GM19455 (cell line): ENCODE measurements at regions not wholly inside any gene's neighbourhood (a gene's known extent, or its start where the extent isn't known, plus 50 kb on each side); places are given as distances from the start of the nearest gene placed in this dataset.

ENCODE experiments used
- ATAC-seq: cut with Tn5 transposase; IDR thresholded peaks from one replicate; pipeline ENCODE4 v1.9.1; 2021; ENCODE audit not compliant: unreplicated experiment

DNA sequence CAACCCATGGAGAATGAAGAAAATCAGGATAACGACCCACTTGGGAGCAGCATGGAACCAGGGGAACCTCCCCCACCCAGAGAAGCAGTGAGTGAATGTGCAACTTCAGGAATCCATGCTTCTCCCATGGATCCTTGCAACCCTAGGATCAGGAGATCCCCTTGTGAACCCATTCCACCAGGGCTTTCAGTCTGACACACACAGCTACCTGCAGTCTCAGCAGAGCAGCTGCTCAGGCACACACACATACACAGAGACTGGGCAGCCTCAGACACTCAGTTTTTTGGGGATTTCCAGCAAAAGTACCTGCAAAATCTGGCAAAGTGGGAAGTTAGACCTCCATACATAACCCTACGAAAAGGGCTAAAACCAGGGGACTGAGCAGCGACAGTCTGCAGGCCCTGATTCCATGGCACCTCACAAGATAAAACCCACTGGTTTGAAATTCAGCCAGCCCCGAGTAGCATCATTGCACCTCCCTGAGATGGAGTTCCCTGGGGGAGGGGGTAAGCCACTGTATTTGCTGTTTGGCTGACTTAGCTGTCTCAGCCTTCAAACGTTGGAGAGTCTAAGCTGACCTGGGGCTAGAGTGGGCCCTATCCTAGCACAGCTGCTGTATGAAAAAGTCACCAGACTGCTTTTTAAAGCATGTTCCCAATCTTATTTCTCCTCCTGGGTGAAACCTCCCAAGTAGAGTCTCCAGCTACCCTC, 737.5 kb upstream of the NDST4 start:
- no peak for ATAC-seq

- ATAC-seq: no peak
Observed at GRCh38 chr4:115844180-115844579, 730.8 kb upstream of the NDST4 start.

- no peak for ATAC-seq
Observed at GRCh38 chr4:115841871-115842270, 728.5 kb upstream of the NDST4 start.

DNA sequence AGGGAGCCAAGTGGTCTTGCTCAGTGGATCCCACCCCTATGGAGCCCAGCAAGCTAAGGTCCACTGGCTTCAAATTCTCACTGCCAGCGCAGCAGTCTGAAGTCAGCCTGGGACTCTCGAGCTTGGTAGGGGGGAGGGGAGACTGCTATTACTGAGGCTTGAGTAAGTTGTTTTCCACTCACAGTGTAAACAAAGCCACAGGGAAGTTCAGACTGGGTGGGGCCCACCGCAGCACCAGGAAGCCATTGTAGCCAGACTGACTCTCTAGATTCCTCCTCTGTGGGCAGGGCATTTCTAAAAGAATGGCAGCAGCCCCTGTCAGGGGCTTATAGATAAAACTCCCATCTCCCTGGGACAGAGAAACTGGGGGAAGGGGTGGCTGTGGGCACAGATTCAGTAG, 721.0 kb upstream of the NDST4 start:
- ATAC-seq: no peak

GRCh38 chr4:115824630-115825029, 711.2 kb upstream of the NDST4 start:
- no peak for ATAC-seq

DNA sequence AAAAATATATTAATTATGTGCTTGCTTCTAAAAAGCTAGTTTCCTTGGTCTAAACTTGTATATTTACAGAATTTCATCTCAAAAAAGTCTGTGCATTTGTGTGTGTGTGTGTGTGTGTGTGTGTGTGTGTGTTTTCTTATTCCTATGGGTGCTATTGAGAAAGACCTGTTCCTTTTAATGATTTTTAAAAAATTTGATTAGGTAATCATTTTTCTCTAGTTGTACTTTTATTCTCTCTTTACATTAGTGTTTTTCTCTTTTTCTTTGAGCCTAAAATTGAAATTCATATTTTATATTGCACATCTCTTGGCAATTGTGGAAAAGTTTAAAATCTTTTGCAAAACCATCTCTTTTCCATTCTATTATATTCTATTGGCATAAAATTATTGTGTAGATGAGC, 690.4 kb upstream of the NDST4 start:
- no peak for ATAC-seq

DNA sequence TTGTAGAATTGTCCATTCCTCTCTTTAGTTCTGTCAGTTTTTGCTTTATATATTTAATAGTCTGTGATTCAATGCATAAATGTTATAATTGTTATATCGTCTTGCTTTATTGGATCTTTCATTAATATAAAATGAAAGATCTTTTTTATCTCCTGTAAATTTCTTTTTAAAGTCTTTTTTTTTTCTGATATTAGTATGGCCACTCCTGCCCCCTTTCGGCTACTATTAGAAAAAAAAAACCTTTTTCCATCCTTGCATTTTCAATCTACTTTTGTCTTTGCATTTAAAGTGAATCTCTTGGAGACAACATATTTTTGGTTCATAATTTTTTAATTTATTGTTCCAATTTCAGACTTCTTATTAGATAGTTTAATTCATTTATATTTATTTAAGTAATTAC, 677.4 kb upstream of the NDST4 start:
- ATAC-seq: no peak

DNA sequence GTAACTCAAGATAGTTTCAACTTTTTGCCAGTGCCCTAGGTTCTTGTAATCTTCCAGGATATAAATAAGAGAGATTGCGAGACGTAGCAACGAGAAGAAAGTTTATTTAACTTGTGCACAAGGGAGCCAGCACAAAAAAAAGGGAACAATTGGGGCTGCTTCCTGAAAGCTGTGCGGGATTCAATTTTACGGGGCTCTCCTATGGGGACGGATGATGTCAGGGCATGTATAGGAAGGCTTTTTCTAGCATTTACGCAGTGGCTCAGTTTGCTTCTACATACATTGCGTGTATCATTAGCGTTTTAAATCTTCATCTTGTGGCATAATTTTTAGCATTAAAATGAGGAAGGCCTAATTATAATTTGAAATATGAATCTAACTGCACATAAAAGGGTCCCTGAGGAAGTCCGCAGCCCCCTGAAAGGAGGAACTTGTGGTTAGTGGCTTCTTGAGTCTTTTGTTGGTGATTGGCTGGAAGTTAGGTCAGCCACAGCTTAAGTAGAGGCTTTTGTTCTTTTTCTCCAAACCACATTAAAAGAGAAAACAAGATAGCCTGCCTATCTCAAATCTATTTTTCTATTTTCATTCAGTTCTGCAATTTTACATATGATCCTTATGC, 668.2 kb upstream of the NDST4 start:
- ATAC-seq: no peak

GRCh38 chr4:115780835-115781234, 667.4 kb upstream of the NDST4 start:
- ATAC-seq: no peak

DNA sequence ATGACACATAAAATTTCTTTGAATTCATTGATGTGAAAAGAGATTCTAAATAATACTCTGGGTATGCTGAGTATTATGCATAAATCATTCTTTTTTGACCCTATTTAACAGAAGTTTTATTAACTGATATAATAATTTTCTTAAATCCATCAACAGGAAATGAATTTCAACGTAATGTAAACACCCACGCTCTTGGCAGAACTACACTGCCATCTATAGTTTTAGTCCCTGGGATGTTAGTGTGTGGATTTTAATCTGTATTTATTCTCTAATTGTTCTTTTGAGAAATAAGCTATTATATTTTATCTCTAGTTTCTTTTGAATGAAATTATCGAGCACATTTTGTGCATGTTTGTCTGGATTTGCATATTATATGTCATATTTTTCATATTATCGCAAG, 666.8 kb upstream of the NDST4 start:
- ATAC-seq: no peak

GRCh38 chr4:115770046-115770543, 656.7 kb upstream of the NDST4 start:
- ATAC-seq: no peak

DNA sequence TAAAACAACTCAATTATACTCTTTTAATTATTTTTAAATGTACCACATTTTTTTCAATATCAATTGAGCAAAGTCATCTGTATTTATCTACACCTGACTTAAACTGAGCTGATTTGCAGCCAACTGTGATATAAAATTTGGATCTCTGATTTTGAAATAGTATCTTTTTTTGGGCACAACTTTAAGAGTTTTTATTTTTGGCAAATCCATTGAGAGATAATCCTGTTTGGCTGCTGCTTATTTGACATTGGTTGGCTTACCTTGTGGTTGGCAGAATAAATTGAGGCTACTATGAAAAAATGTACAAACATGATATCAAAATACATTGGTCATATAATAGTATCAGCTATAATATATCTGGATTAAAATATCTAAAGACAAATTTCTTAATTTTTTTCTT, 656.0 kb upstream of the NDST4 start:
- ATAC-seq: no peak

DNA sequence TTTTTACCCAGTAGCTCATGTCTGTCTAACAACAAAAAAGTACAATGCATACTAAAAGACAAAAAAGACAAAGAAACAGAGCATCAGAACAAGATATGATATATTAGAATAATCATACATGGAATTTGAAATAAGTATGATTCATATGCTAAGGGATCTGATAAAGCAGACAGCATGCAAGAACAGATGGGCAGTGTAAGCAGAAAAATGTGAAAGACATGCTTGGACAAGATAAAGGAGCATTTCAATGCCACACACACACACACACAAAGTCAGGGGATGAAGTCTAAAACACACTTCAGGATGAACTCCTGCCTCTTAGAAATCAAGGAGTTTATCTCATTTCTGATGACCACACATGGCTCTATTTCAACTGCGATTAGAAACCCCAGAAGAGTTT, 649.6 kb upstream of the NDST4 start:
- no peak for ATAC-seq

- no peak for ATAC-seq
Observed at GRCh38 chr4:115759231-115759630, 645.8 kb upstream of the NDST4 start.

- no peak for ATAC-seq
Observed at GRCh38 chr4:115749404-115749803, 636.0 kb upstream of the NDST4 start.

- ATAC-seq: no peak
Observed at GRCh38 chr4:115740806-115741205, 627.4 kb upstream of the NDST4 start.

DNA sequence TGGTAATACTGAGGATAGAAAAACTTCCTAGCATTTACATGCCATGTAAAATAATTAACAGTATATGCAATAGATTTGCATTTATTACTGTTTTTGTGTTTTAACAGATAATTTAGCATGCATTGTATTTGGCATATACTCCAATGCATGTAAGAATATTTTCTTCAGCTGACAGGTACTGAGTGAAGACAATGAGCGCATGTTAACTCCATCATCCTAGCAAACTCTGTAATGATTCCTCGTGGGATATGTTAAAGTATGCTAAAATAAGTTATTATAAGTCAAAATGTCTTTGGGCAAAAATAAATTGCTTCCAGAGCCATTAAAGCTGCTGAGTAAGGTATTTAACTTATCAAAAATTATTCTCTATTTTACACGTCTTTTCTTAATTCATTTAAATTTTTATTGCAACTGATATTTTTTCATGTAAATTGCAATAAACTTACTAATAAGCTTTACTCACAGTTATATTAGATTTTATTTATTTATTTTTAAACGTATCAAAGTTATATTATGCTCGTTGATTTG, 616.4 kb upstream of the NDST4 start:
- ATAC-seq: no peak

DNA sequence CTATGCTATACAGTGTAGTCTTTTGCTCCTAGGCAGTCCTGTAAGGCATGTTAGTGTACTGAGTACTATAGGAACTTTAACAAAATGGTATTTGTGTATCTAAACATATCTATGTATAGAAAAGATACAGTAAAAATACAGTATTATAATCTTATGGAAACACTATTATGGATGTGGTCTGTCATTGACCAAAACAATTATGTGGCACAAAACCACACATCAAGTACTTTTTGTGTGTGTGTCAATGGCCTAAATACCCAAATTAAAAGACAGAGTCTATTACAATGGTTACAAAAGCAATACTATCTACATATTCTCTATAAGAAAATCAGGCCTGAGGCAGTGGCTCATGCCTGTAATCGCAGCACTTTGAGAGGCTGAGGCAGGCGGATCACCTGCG, 610.2 kb upstream of the NDST4 start:
- ATAC-seq: no peak

DNA sequence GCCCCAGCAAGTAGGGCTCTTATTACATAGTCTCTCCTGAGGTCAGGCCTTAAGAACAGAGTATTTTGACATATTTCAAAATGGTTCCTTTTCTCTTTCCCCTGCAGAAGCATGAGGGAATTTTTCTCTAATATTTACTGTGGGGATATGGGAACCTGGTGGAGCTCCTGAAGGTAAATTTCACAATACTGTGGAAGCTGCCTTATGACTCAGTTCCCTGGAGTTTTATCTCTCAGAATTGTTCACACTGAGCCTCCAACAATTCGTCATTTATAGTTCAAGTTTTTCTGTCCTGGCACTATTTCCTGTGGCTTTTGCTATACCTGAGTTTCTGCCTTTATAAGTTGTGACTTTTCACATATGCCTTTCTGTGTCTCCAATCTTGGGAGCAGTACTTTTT, 607.2 kb upstream of the NDST4 start:
- ATAC-seq: no peak

GRCh38 chr4:115711575-115711974, 598.2 kb upstream of the NDST4 start:
- ATAC-seq: no peak

DNA sequence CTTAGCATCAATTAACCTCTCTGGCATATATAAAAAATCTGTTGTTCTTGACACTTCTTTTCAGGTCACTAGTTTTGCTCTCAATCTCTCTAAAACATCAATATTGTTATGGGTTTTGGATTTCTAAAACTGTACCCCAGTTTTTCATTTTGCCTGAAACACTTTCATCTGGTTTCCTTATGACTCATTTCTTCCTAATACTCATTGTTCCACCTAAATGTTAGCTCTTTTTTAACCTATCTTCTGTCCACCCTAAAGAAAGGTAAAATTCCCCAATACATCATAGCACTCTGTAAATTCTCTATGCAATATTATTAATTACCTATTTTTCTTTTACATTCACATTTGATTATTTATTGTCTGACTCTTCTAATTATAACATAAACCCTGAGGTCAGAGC, 575.5 kb upstream of the NDST4 start:
- ATAC-seq: no peak

- ATAC-seq: no peak
Observed at GRCh38 chr4:115687052-115687755, 573.8 kb upstream of the NDST4 start.
